Sigmoid colon (tissue), 6 donors: ENCODE measurements at regions not wholly inside any gene's neighbourhood (a gene's known extent, or its start where the extent isn't known, plus 50 kb on each side); places are given as distances from the start of the nearest gene placed in this dataset.

ENCODE experiments used
- DNase-seq: peaks from one replicate; pipeline ENCODE4 v3.0.0-alpha.2; 2019
- H3K27ac ChIP-seq, 4 donors: fragments of 200-600 bp; sonication (generic); one replicate each; pipeline ENCODE4 v1.5.1; 2016 to 2019; ENCODE audit warnings: mild to moderate bottlenecking in 1 of 4
- H3K27me3 ChIP-seq, 3 donors: fragments of 200-600 bp; sonication (generic); one replicate each; pipeline ENCODE4 v1.5.1; 2019; ENCODE audit warnings: mild to moderate bottlenecking in 1 of 3
- H3K36me3 ChIP-seq, 4 donors: fragments of 200-600 bp; sonication (generic); one replicate each; pipeline ENCODE4 v1.5.1; 2016 to 2019
- H3K4me1 ChIP-seq, 4 donors: fragments of 200-600 bp; sonication (generic); one replicate each; pipeline ENCODE4 v1.5.1; 2017 to 2019
- H3K4me3 ChIP-seq, 4 donors: fragments of 200-600 bp; sonication (generic); one replicate each; pipeline ENCODE4 v1.5.1; 2017 to 2019; ENCODE audit warnings: mild to moderate bottlenecking in 2 of 4, moderate library complexity in 1 of 4
- H3K9me3 ChIP-seq, 4 donors: fragments of 200-600 bp in 3 of 4; sonication (generic) in 3 of 4; one replicate each; pipeline versions ENCODE4 v1.5.1 to v1.6.1; 2013 to 2019
- EP300 ChIP-seq, 4 donors: sonication (generic); formaldehyde crosslinking; IDR thresholded peaks; one replicate each; pipeline ENCODE4 v1.6.1; 2017; ENCODE audit warnings: antibody characterized with exemption in 4 of 4
- POLR2A ChIP-seq, 2 donors: fragments of 450-650 bp; IDR thresholded peaks; one replicate each; pipeline ENCODE4 v1.6.1; 2016; ENCODE audit warnings: antibody characterized with exemption in 2 of 2, mild to moderate bottlenecking in 2 of 2, moderate library complexity in 2 of 2
- POLR2AphosphoS5 ChIP-seq, 4 donors: sonication (generic); formaldehyde crosslinking; IDR thresholded peaks; one replicate each; pipeline ENCODE4 v1.6.1; 2017; ENCODE audit warnings: antibody characterized with exemption in 4 of 4
- WGBS, 2 donors: extraction: QIAGEN DNeasy Blood & Tissue Kit; methylation state at CpG; one replicate each; pipeline ENCODE4 v1.1.7; 2013; 5-methylcytosine and 5-hydroxymethylcytosine counted together
- intact Hi-C: fragments of 100-400 bp; cut with DNase I; formaldehyde crosslinking; loops from one replicate; pipeline ENCODE4 v1.15.1; 2023
- TF ChIP-seq, protein P1 (sequence below), 4 experiments: fragments of 450-650 bp in 3 of 4; fragments of 200-600 bp in 1 of 4; IDR thresholded peaks; one replicate each; pipeline ENCODE4 v1.5.1; 2016 to 2019; ENCODE audit warnings: antibody characterized with exemption in 4 of 4, mild to moderate bottlenecking in 3 of 4, moderate library complexity in 2 of 4
- donor health status: healthy with polysubstance abuse.
- donor health status: healthy.

DNA sequence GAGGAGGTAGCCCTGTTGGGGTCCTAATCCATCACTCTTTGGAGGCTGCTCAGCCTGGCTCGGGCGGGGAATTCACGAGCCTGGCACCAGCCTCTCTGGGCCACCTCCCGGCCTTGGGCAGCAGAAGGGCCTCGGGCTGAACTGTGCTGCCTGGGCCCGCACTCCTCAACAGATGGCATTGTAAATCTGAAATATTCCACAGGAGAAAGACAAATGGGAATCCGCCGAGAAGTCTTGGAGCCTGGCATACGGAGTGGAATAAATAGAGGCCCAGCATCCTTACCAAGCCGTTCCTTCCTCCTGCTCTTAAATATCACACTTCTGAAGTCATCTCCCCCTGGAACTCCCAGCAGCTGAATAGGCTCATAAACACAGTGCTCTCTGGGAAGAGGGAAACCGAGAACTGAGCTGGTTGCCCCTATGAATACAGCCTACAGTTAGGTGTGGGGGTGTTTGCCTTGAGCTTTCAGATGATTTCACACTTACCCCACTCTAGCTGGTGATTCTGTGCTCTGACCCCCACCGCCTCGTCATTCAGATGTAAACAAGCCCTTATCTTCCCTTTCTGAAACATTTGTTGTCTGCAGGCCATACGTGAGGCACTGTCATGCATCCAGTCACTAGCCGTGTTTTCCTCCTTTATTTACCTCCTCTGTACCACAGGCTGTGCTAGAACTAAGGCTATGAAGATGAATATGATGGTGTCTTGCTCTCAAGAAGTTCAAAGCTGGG lies 455.0 kb upstream of the CLINT1 start:
- H3K36me3 ChIP-seq, result no peaks in the 10 kb centered on the region
- WGBS, 2 donors, result 89 to 93% methylated on average over 15 of the region's 15 CpGs
- no peaks in the 10 kb centered on the region for H3K27me3 ChIP-seq
- H3K4me3 ChIP-seq, result no peak overlapping the region
- no peaks in the 10 kb centered on the region for H3K9me3 ChIP-seq
- H3K27ac ChIP-seq, result no peak overlapping the region
- intact Hi-C loops, result no loop called here
- TF ChIP-seq, protein P1, sequence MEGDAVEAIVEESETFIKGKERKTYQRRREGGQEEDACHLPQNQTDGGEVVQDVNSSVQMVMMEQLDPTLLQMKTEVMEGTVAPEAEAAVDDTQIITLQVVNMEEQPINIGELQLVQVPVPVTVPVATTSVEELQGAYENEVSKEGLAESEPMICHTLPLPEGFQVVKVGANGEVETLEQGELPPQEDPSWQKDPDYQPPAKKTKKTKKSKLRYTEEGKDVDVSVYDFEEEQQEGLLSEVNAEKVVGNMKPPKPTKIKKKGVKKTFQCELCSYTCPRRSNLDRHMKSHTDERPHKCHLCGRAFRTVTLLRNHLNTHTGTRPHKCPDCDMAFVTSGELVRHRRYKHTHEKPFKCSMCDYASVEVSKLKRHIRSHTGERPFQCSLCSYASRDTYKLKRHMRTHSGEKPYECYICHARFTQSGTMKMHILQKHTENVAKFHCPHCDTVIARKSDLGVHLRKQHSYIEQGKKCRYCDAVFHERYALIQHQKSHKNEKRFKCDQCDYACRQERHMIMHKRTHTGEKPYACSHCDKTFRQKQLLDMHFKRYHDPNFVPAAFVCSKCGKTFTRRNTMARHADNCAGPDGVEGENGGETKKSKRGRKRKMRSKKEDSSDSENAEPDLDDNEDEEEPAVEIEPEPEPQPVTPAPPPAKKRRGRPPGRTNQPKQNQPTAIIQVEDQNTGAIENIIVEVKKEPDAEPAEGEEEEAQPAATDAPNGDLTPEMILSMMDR (IDR thresholded peaks at IDR 0.05), result no peak
- TF ChIP-seq EP300 (IDR thresholded peaks at IDR 0.05), result no peak
- TF ChIP-seq POLR2A (IDR thresholded peaks at IDR 0.05), result no peak
- TF ChIP-seq POLR2AphosphoS5 (IDR thresholded peaks at IDR 0.05), result no peak
- H3K4me1 ChIP-seq, result peaks cover 0 to 5% (median 0%) of the 10 kb centered on the region in 4 donors
- DNase-seq, result no peak

DNA sequence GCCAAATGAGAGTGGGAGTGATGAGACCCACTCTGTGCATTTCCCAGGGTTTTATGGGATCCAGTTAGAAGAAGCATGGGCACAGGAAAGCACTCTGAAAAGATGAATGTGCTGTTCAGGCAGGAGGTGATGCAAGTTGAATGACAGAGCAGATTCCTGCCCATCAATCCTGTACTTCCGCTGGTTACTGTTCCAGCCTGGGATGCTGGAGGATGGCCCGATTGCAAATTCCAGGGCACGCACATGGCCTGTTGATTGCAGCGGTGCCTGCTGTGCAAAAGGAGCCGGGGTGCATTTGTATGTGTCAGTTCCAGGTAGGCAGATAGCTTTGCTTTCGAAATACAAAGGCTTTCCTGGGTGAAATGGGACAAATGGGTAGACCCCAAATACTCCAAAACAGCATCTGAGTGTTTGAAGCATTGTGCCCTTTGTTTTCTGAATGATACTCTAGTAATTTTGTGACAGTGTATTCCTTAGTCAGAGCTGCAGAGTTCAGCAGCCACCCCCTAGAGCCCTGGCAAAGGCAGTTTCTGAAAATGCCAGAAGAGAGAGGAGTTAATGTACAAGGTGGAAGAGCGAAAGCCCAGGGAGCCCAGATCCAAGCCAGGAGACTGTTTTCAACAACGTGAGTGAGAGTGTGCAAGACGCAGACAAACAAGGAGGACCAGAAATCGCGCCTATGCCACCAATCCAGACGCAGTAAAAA lies 454.2 kb upstream of the CLINT1 start:
- DNase-seq, result no peak
- Histone ChIP-seq H3K36me3 (no peaks in the 10 kb centered on the region), H3K27ac (no peak overlapping the region), H3K9me3 (no peaks in the 10 kb centered on the region), H3K27me3 (no peaks in the 10 kb centered on the region), H3K4me1 (peaks cover 0 to 5% (median 0%) of the 10 kb centered on the region in 4 donors), H3K4me3 (no peak overlapping the region)
- TF ChIP-seq, protein P1 (IDR thresholded peaks at IDR 0.05), result no peak
- TF ChIP-seq EP300 (IDR thresholded peaks at IDR 0.05), result no peak
- TF ChIP-seq POLR2A (IDR thresholded peaks at IDR 0.05), result no peak
- TF ChIP-seq POLR2AphosphoS5 (IDR thresholded peaks at IDR 0.05), result no peak
- intact Hi-C loops, result no loop called here
- WGBS, 2 donors, result 92% methylated on average over 12 of the region's 12 CpGs

DNA sequence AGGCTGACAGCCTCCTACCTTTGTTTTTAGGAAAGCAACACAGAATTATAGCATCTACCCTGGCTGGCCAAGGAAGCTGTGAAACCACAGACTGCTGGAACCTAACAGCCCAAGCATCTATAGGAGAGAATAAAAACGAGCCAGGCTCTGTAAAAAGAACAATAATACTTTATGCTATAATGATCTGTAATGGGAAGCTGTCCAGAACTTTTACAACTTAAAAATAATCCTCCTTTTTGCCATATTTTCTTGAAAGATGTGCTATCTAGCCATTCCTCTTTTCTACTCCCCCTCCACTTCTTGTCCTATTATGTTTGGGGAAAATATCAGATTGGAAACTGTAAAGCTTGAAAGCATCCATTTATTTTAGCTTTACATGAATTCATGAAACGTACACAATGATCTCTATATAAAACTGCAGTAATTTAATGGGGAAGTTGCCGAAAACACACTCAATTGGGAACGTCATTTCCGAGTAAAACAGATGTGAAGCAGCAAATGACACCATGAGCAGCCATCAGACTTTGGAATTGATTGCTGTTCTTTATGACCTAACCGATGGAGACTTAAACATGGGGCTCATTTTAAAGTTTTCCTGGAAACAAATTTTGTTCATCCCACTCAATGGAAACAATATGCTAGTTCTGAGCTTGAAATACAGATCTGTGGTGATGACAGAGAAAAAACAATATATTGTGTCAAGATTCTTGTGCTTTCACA lies 450.3 kb upstream of the CLINT1 start:
- intact Hi-C loops, result no loop called here
- 11 to 57% methylated on average over 6 of the region's 6 CpGs for WGBS, 2 donors
- no peak overlapping the region for H3K27ac ChIP-seq
- H3K27me3 ChIP-seq, result no peaks in the 10 kb centered on the region
- DNase-seq, result no peak
- no peaks in the 10 kb centered on the region for H3K9me3 ChIP-seq
- TF ChIP-seq EP300 (IDR thresholded peaks at IDR 0.05) (no peak), POLR2A (IDR thresholded peaks at IDR 0.05) (no peak), POLR2AphosphoS5 (IDR thresholded peaks at IDR 0.05) (no peak)
- TF ChIP-seq, protein P1 (IDR thresholded peaks at IDR 0.05), result no peak
- no peaks in the 10 kb centered on the region for H3K36me3 ChIP-seq
- peaks cover 0 to 5% (median 0%) of the 10 kb centered on the region in 4 donors for H3K4me1 ChIP-seq
- no peak overlapping the region for H3K4me3 ChIP-seq

DNA sequence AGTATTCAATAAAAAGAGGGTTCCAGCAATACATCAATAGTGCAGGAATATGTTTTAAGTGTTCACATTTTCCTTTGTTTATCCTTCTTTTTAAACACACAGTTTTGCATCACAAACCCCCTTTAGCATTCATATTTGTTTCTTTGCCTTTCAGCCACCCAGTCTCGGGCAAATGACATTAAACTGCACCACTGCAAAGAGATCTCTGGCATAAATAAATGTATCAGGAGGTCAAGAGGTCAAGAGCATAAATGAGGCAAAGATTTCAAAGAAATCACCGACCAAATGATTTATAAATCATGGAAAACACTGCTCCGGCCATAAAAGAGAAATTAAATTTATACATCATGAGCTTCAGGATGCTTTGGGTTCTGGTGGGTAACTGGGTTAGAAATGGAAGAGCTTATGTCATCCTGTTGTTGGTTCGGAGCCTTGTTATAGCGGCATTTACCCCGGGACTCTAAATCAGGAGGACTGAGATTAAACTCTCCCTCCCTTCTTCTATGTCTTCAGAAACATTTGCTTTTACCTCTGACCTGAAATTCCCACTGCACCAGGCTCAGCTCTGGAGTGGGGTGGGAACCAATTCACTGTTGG lies 449.6 kb upstream of the CLINT1 start:
- H3K36me3 ChIP-seq, result no peaks in the 10 kb centered on the region
- H3K4me3 ChIP-seq, result no peak overlapping the region
- intact Hi-C loops, result no loop called here
- no peak for TF ChIP-seq POLR2AphosphoS5 (IDR thresholded peaks at IDR 0.05)
- no peak for TF ChIP-seq EP300 (IDR thresholded peaks at IDR 0.05)
- TF ChIP-seq, protein P1 (IDR thresholded peaks at IDR 0.05), result no peak
- no peak for TF ChIP-seq POLR2A (IDR thresholded peaks at IDR 0.05)
- 69 to 75% methylated on average over 6 of the region's 6 CpGs for WGBS, 2 donors
- no peak for DNase-seq
- peaks cover 0 to under 1% (median 0%) of the 10 kb centered on the region in 4 donors for H3K4me1 ChIP-seq
- H3K9me3 ChIP-seq, result no peaks in the 10 kb centered on the region
- no peaks in the 10 kb centered on the region for H3K27me3 ChIP-seq
- no peak overlapping the region for H3K27ac ChIP-seq
